ENCODE measurements at regions not wholly inside any gene's neighbourhood (a gene's known extent, or its start where the extent isn't known, plus 50 kb on each side); places are given as distances from the start of the nearest gene placed in this dataset.

GRCh38 chr3:117483839-117484238 is 774.3 kb downstream of the TUSC7 start:
- no peak for TF ChIP-seq GATA2 (IDR thresholded peaks at IDR 0.05; ENCODE audit: low read depth, low read length)
- TF ChIP-seq GATA3 (IDR thresholded peaks at IDR 0.05; ENCODE audit: low read depth, low read length), result no peak
